ENCODE measurements at regions not wholly inside any gene's neighbourhood (a gene's known extent, or its start where the extent isn't known, plus 50 kb on each side); places are given as distances from the start of the nearest gene placed in this dataset.

DNA sequence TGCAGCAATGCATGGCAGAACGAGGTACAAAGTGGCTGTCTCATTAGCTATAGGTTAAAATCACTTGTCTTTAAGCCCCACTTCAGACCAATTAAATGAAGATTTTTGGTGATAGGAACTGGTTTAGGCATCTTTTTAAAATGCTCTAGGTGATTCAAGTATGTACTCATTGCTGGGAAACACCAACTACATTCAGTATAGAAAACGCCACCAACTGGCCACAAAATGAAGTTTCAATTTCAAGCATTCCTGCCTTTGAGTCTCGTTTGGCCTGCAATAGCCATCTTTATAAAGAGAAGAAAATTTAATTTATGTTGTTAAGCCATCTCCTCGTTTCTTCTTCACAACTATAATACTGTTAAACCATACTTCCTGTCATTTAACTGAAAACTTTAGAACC is 587.9 kb downstream of the GBE1 start:
- Histone ChIP-seq H3K27ac (no peak overlapping the region), H3K4me3 (no peak overlapping the region), H3K9me3 (no peaks in the 10 kb centered on the region), H3K27me3 (no peaks in the 10 kb centered on the region), H3K4me1 (no peaks in the 10 kb centered on the region), H3K36me3 (replicated peaks in 1 of 2; ENCODE audit: insufficient read depth in 1 of 2, low read depth in 2 of 2) (no peaks in the 10 kb centered on the region)
- 29 to 35% methylated on average over 4 of the region's 4 CpGs for WGBS, 2 donors
- intact Hi-C loops (cut with DNase I): no loop called here
- DNase-seq (no peak), ATAC-seq (no peak)
- TF ChIP-seq, protein P1, sequence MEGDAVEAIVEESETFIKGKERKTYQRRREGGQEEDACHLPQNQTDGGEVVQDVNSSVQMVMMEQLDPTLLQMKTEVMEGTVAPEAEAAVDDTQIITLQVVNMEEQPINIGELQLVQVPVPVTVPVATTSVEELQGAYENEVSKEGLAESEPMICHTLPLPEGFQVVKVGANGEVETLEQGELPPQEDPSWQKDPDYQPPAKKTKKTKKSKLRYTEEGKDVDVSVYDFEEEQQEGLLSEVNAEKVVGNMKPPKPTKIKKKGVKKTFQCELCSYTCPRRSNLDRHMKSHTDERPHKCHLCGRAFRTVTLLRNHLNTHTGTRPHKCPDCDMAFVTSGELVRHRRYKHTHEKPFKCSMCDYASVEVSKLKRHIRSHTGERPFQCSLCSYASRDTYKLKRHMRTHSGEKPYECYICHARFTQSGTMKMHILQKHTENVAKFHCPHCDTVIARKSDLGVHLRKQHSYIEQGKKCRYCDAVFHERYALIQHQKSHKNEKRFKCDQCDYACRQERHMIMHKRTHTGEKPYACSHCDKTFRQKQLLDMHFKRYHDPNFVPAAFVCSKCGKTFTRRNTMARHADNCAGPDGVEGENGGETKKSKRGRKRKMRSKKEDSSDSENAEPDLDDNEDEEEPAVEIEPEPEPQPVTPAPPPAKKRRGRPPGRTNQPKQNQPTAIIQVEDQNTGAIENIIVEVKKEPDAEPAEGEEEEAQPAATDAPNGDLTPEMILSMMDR (IDR thresholded peaks at IDR 0.05): peak in 2 of 7 experiments; percentile 6 to 24
- TF ChIP-seq POLR2A (IDR thresholded peaks at IDR 0.05): no peak

- no peaks in the 10 kb centered on the region for H3K27me3 ChIP-seq
- intact Hi-C loops (cut with DNase I): no loop called here
- no peaks in the 10 kb centered on the region for H3K4me1 ChIP-seq
- no peak overlapping the region for H3K4me3 ChIP-seq
- ATAC-seq: no peak
- H3K36me3 ChIP-seq (replicated peaks in 1 of 2; ENCODE audit: insufficient read depth in 1 of 2, low read depth in 2 of 2): no peaks in the 10 kb centered on the region
- no peak for TF ChIP-seq POLR2A (IDR thresholded peaks at IDR 0.05)
- TF ChIP-seq, protein P1 (IDR thresholded peaks at IDR 0.05): no peak
- no peak overlapping the region for H3K27ac ChIP-seq
- no peaks in the 10 kb centered on the region for H3K9me3 ChIP-seq
- no peak for DNase-seq
Observed at GRCh38 chr3:81170298-81170697, 591.1 kb downstream of the GBE1 start.

DNA sequence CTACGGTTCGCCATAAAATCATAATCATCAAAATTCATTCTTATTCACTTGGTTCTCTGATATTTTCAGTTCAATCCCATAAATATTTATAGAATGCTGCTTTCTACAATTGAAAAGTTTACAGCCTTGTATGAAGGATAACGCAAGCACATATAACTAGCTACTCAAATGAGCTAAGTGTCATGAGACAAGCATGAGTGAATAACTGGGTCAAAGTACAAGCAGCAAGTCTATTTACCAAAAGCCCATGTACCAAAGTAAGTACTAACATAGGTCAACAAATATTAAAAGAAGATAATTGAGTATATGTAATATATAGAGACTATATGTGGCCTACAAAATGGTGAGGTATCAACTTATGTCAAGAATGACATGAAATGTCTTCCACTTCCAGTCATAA is 596.6 kb downstream of the GBE1 start:
- no peak for TF ChIP-seq POLR2A (IDR thresholded peaks at IDR 0.05)
- TF ChIP-seq, protein P1 (IDR thresholded peaks at IDR 0.05): no peak
- ATAC-seq: no peak
- H3K27ac ChIP-seq: no peak overlapping the region
- no peaks in the 10 kb centered on the region for H3K9me3 ChIP-seq
- H3K4me3 ChIP-seq: no peak overlapping the region
- 79 to 93% methylated on average over 3 of the region's 3 CpGs for WGBS, 2 donors
- H3K36me3 ChIP-seq (replicated peaks in 1 of 2; ENCODE audit: insufficient read depth in 1 of 2, low read depth in 2 of 2): no peaks in the 10 kb centered on the region
- DNase-seq: no peak
- intact Hi-C loops (cut with DNase I): no loop called here
- no peaks in the 10 kb centered on the region for H3K4me1 ChIP-seq
- H3K27me3 ChIP-seq: no peaks in the 10 kb centered on the region

GRCh38 chr3:81161851-81162250 is 599.6 kb downstream of the GBE1 start:
- 50 to 56% methylated on average over 1 of the region's 1 CpG for WGBS, 2 donors
- Histone ChIP-seq H3K4me3 (no peak overlapping the region), H3K27ac (no peak overlapping the region), H3K27me3 (no peaks in the 10 kb centered on the region), H3K36me3 (replicated peaks in 1 of 2; ENCODE audit: insufficient read depth in 1 of 2, low read depth in 2 of 2) (no peaks in the 10 kb centered on the region), H3K9me3 (no peaks in the 10 kb centered on the region), H3K4me1 (no peaks in the 10 kb centered on the region)
- intact Hi-C loops (cut with DNase I): no loop called here
- DNase-seq (no peak), ATAC-seq (no peak)
- no peak for TF ChIP-seq POLR2A (IDR thresholded peaks at IDR 0.05)
- TF ChIP-seq, protein P1 (IDR thresholded peaks at IDR 0.05): no peak

DNA sequence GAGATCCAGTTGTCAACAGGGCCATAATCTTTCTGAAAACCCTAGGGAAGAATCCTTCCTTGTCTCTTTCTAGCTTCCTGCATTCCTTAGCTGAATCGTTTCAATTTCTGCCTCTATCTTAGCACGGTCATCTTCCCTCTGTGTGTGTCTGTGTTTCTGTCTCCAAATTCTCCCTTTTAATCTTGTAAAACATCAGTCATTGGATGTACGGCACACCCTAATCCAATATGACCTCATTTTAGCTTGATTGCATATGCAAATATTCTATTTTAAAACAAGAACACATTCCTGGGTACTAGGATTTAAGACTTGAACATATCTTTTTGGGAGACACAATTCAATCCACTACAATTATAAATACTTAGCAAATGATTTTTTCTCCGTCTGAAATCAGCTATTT is 600.3 kb downstream of the GBE1 start:
- ATAC-seq (no peak), DNase-seq (no peak)
- H3K4me3 ChIP-seq: no peak overlapping the region
- intact Hi-C loops (cut with DNase I): no loop called here
- WGBS, 2 donors: 42 to 49% methylated on average over 4 of the region's 4 CpGs
- no peaks in the 10 kb centered on the region for H3K9me3 ChIP-seq
- H3K4me1 ChIP-seq: no peaks in the 10 kb centered on the region
- H3K27me3 ChIP-seq: no peaks in the 10 kb centered on the region
- H3K36me3 ChIP-seq (replicated peaks in 1 of 2; ENCODE audit: insufficient read depth in 1 of 2, low read depth in 2 of 2): no peaks in the 10 kb centered on the region
- H3K27ac ChIP-seq: no peak overlapping the region
- TF ChIP-seq, protein P1 (IDR thresholded peaks at IDR 0.05): no peak
- no peak for TF ChIP-seq POLR2A (IDR thresholded peaks at IDR 0.05)
